ENCODE measurements at regions not wholly inside any gene's neighbourhood (a gene's known extent, or its start where the extent isn't known, plus 50 kb on each side); places are given as distances from the start of the nearest gene placed in this dataset.

GRCh38 chr7:12056381-12056780 lies 154.7 kb upstream of the TMEM106B start:
- no peaks in the 10 kb centered on the region for H3K27me3 ChIP-seq (ENCODE audit: insufficient read depth)
- H3K9me2 ChIP-seq (ENCODE audit: insufficient read depth): peaks cover 7% of the 10 kb centered on the region; the same call in 1 of the 2 replicates
- no peaks in the 10 kb centered on the region for H3K4me1 ChIP-seq (ENCODE audit: insufficient read depth)
- Mint-ChIP-seq H3K9me3 (peaks cover 28% of the 10 kb centered on the region), H3K4me1 (no peaks in the 10 kb centered on the region), H3K4me3 (no peak overlapping the region), H3K27me3 (ENCODE audit: insufficient read depth, low read depth, poor library complexity) (no peaks in the 10 kb centered on the region), H3K36me3 (ENCODE audit: low read depth) (peaks cover 30% of the 10 kb centered on the region), H3K27ac (no peak overlapping the region)
- H2AFZ ChIP-seq: no peak overlapping the region
- H3K79me2 ChIP-seq (replicated peaks; ENCODE audit: insufficient read depth): no peaks in the 10 kb centered on the region
- no peaks in the 10 kb centered on the region for H4K20me1 ChIP-seq (replicated peaks; ENCODE audit: insufficient read depth)
- TF ChIP-seq POLR2AphosphoS5 (IDR thresholded peaks at IDR 0.05; ENCODE audit: low read depth) (no peak), NANOG (IDR thresholded peaks at IDR 0.05; ENCODE audit: borderline replicate concordance) (no peak), ETS1 (IDR thresholded peaks at IDR 0.05) (no peak), ZNF331 (CRISPR knock-in tag; IDR thresholded peaks at IDR 0.05; ENCODE audit: low read depth) (no peak), CREB1 (CRISPR knock-in tag; IDR thresholded peaks at IDR 0.05; ENCODE audit: low read depth) (no peak), CTCF (conservative IDR thresholded peaks at IDR 0.05; ENCODE audit: low read depth in 2 of 2) (no peak), STAT1 (IDR thresholded peaks at IDR 0.05; ENCODE audit: unreplicated experiment) (no peak), EZH2 (IDR thresholded peaks at IDR 0.05; ENCODE audit: low read depth, unreplicated experiment) (no peak), JUNB (IDR thresholded peaks at IDR 0.05; ENCODE audit: unreplicated experiment) (no peak), ZNF114 (CRISPR knock-in tag; IDR thresholded peaks at IDR 0.05) (no peak), REST (IDR thresholded peaks at IDR 0.05; ENCODE audit: unreplicated experiment) (no peak), ZNF462 (CRISPR knock-in tag; IDR thresholded peaks at IDR 0.05) (no peak), EZH2phosphoT487 (IDR thresholded peaks at IDR 0.05; ENCODE audit: unreplicated experiment) (no peak)
- H3K36me3 ChIP-seq (ENCODE audit: insufficient read depth): peaks cover 22% of the 10 kb centered on the region; the same call in 1 of the 2 replicates
- DNase-seq (ENCODE audit: low spot score) (no peak), ATAC-seq (no peak)
- no peak overlapping the region for H3K4me2 ChIP-seq
- H3K4me3 ChIP-seq: no peak overlapping the region
- no peaks in the 10 kb centered on the region for H3F3A ChIP-seq (replicated peaks; ENCODE audit: low read depth)
- H3K27ac ChIP-seq (ENCODE audit: low read depth): no peak overlapping the region
